ENCODE measurements at regions not wholly inside any gene's neighbourhood (a gene's known extent, or its start where the extent isn't known, plus 50 kb on each side); places are given as distances from the start of the nearest gene placed in this dataset.

DNA sequence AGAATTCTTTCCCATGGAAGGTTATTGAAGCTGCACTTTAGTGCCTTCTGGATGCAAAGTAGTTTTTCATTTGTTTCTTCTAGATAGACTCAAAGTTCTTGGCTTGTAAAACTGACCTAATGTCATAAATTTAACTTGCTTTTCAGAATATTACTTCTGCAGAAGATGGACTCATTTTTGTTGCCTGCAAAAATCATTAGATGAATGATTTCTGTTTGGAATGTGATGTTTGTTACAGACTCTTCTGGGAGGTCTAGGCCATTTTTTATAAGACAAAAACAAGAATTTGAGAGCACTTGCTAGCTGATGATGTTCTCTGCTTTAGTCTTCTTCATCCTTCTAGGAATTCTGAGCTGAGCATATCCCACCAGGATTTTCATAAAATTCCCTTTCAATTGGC lies 308.6 kb upstream of the GIMD1 start:
- no peak for DNase-seq (ENCODE audit: low spot score)

DNA sequence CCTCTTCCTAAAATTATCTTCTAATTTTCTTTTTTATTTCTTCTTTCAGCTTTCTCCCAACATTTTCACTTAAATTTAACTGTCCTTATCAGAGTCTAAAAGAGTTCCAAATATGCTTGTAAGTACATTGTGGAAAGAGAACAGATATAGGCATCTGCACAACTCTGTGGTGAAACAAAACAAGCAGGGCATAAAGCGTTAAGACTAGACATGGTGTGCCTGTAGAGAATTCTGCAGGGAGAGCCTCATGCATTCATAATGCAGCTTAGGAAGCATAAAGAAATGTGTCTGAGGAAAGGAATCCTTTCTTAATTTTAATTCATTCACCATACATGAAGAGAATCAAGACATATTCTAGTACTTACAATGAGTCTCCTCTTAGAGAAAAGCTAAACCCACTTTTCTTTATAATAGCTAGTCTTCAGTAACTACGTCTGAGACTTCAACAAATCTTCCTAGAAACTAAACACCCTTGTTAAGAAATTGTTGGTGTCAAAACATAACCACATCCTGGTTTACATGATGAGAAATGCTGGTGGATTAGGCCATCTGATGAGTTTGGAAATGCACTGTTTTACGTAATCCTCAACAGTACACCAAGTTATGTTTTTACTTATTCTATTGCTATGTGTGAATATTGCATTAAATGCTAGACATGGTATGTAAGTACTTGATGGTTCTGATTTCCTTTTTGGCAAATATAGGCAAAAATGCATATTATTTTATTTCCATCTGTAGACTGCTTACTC lies 307.8 kb upstream of the GIMD1 start:
- no peak for DNase-seq (ENCODE audit: low spot score)

GRCh38 chr4:106671716-106672115 lies 303.1 kb upstream of the GIMD1 start:
- DNase-seq (ENCODE audit: low spot score) = no peak

GRCh38 chr4:106670976-106671375 lies 302.4 kb upstream of the GIMD1 start:
- no peak for DNase-seq (ENCODE audit: low spot score)

- DNase-seq (ENCODE audit: low spot score) = no peak
Measured at GRCh38 chr4:106659371-106659770, 290.8 kb upstream of the GIMD1 start.

DNA sequence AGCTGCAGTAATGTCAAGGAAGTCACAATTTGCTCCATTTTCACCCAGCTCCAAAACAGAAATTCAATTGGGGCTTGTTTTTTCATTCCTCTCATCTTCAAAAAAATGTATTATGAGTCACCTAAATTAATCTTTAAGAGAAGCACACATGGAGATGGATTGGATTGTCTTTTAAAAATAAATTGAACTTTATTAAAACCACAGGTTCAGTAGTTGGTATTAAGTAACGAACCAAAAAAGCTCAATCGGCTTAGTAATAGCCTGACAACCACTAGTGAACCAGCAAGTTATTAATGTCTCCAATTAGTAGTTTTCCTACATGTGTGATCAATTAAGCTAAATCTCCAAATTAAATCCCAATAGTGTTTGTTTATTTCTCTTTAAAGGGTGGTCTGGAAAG lies 283.5 kb upstream of the GIMD1 start:
- no peak for DNase-seq (ENCODE audit: low spot score)

GRCh38 chr4:106650701-106651100 lies 282.1 kb upstream of the GIMD1 start:
- no peak for DNase-seq (ENCODE audit: low spot score)

DNA sequence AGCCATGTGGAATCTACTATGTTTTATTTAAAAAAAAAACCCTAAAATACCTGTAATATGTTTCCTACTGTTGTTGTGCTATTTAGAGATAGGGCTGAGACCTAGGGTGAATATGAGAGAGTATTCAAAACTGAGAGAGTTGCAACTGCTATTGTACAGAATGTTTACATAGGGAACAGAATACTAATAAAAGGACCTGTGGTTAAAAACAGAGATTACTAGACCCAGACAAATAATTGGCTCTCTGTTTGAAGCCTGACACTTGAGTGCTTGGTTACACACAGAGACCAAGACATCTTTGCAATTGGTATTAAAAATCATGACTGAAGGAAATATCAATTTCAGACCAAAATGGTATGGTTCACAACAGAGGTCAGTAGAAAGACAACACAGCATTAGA lies 278.9 kb upstream of the GIMD1 start:
- no peak for DNase-seq (ENCODE audit: low spot score)

- no peak for DNase-seq (ENCODE audit: low spot score)
Measured at GRCh38 chr4:106629268-106629625, 260.7 kb upstream of the GIMD1 start.

DNA sequence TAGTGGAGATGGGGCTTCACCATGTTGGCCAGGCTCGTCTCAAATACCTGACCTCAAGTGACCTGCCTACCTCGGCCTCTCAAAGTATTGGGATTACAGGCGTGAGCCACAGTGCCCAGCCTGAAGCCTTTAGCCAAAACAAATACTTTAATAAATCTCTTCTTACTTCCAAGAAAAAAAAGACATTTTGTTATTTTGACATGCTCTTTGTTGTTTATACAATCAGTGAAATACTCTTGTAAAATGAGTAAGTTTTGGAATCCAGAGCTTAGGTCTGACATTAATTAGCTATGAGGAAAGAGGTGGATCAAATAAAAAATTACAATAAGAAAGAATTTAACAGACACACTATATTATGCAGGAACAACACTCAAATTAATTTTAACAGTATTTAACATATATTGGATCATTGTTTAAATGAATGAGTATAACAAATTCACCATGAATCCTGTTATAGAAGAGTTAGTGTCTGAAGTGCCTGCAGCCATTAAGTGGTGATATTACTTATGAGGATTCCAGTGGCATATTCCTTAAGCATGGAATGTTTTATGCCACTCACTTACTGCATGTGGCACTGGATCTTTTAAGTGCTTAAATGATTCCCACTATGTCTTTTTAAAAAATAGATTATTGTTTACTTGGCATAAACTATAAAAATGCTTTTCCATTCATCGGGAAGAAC lies 260.1 kb upstream of the GIMD1 start:
- DNase-seq (ENCODE audit: low spot score) = no peak

GRCh38 chr4:106627051-106627450 lies 258.5 kb upstream of the GIMD1 start:
- DNase-seq (ENCODE audit: low spot score) = no peak

DNA sequence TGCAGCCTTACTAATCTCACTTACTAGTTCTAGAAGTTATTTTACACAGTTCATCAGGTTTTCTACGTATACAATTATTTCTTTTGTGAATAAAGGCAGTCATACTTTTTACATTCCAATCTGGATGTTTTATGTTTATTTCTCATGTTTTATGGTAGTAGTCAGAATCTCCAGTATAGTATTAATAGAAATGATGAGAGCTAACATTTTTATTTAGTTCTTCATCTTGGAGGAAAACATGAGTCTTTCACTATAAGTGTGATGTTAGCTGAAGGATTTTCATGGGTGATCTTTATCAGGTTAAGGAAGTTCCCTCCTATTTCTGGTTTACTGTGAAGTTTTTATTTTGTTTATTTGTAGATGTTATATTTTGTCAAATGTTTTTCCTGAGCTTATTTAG lies 256.1 kb upstream of the GIMD1 start:
- no peak for DNase-seq (ENCODE audit: low spot score)

- DNase-seq (ENCODE audit: low spot score) = no peak
Measured at GRCh38 chr4:106618956-106619355, 250.4 kb upstream of the GIMD1 start.

GRCh38 chr4:106615961-106616360 lies 247.4 kb upstream of the GIMD1 start:
- DNase-seq (ENCODE audit: low spot score) = no peak

DNA sequence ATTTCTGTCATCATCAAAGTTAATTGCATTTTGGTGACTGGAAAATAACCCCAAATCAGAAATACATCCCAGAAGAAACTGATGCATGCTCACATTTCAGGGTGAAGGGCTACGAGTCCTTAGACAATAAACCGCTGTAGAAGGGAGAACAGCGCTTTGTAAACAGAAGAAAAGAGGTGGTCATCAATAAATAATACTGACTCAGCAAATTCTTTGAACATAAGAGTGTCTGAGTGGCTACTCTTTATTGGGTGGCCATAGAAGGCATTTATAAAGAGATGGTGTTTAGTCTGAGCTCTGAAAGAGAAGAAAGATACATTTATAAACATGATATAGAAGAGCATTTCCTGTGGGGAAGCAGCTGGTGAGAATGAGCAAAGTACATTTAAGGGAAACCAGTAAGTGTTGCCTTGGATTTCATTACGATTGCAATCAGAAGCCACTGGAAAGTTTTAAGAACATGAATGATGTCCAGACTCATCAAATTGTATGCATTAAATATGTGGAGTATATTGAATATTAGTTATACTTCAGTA lies 246.9 kb upstream of the GIMD1 start:
- DNase-seq (ENCODE audit: low spot score) = no peak

DNA sequence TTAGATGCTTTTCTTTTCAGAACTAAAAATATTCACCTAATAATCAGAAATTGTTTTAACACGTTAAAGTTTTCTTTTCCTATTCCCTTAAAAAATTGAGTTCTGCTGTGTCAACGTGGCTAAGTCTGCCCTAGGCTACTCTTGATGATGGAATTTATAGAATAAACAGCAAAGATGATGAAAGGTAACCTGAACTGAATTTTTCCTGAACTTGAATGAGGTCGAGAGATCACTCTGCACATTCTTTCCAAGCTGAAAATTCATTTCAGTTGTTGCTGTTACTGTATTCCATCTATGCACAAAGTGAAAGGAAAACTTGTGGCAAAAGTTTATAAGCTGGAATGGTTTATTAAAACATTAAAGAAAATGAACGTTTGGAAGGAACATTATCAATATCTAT lies 245.9 kb upstream of the GIMD1 start:
- no peak for DNase-seq (ENCODE audit: low spot score)

DNA sequence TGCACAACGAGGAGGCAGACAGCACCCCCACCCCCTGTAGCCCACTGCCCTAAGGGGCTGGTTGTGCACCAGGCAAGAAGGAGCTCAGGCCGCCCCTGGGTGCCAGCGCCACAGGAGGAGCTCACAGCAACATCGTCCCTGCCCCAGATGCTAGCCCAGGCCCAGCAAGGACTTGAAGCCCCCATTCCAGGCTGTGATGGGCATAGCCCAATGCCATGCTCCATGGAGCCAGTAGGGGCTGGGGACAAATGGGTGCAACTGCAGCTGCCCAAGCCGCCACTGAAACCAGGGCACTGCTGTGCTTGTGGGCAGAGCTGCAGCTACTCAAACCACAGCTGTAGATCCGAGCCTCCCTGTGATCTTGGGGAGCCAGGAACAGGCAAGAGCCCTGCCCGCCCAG lies 241.3 kb upstream of the GIMD1 start:
- no peak for DNase-seq (ENCODE audit: low spot score)

- no peak for DNase-seq (ENCODE audit: low spot score)
Measured at GRCh38 chr4:106607558-106607957, 239.0 kb upstream of the GIMD1 start.

DNA sequence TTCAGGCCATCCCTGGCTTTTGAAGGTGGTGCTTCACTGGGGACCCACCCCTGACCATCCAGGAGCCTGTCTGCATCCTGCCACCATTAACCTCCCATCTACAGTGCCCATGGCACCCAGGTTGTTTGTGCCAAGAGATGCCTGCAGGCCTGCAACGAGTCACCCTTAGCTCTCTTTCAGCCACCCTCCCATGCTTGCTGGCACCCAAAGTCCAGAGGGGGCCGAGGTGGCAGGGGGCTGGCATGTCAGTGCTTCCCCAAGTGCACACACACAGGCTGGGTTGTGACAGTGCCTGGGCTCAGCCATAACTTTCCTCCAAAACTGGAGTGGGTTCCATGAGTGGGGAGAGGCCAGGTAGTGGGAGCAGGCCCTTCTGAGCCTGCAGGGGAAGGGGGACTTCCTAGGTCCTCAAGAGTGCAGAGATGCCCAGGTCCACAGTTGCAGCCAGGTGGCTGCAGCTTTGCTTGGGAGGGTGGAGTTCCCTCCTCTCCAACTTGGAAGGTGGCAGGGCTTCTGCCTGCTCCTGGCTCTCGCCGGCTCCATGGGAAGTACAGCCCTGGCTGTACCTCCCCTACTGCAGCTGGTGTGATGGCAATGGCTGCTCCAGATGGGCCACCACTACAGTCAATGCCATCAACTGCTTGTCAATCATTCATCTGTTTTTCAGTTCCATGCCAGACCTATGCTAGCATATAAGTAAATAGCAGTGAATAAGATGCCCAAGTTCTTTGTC lies 235.9 kb upstream of the GIMD1 start:
- DNase-seq (ENCODE audit: low spot score) = no peak

GRCh38 chr4:106603471-106603870 lies 234.9 kb upstream of the GIMD1 start:
- DNase-seq (ENCODE audit: low spot score) = no peak

- no peak for DNase-seq (ENCODE audit: low spot score)
Measured at GRCh38 chr4:106602711-106603110, 234.1 kb upstream of the GIMD1 start.

DNA sequence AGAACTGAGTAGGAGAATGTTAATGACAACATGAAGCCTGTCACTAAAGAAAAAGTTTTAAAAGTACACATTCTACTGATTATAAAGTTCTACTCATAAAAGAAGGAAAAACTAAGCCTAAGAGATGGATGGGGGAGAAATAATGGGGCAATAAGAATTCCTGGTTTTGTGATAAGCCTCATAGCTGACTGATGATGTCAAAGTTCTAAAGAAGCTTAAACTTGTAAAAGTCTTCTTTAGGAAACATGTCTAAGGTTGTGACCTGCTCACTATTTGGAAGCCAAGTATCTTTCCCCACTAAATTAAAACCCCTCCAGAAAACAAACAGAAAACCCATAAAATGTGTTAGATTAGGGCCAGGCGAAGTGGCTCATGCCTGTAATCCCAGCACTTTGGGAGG lies 232.9 kb upstream of the GIMD1 start:
- DNase-seq (ENCODE audit: low spot score) = no peak

GRCh38 chr4:106595906-106596305 lies 227.3 kb upstream of the GIMD1 start:
- DNase-seq (ENCODE audit: low spot score) = no peak

Data from cerebellar cortex (tissue), 1 donor.